Upper lobe of right lung (tissue), 1 donor: ENCODE measurements at regions not wholly inside any gene's neighbourhood (a gene's known extent, or its start where the extent isn't known, plus 50 kb on each side); places are given as distances from the start of the nearest gene placed in this dataset.

Experiments used
- ATAC-seq: fragments of 200-7000 bp; cut with Tn5 transposase; one replicate; pipeline ENCODE4 v1.9.1; 2020; ENCODE audit warnings: mild to moderate bottlenecking, moderate library complexity
- DNase-seq: peaks from one replicate; pipeline ENCODE4 v3.0.0-alpha.2; 2020
- H3K27ac ChIP-seq: fragments of 200-600 bp; one replicate; pipeline ENCODE4 v1.8.0; 2022
- H3K27me3 ChIP-seq: fragments of 200-600 bp; one replicate; pipeline ENCODE4 v1.8.0; 2022; ENCODE audit warnings: mild to moderate bottlenecking
- H3K36me3 ChIP-seq: fragments of 200-600 bp; one replicate; pipeline ENCODE4 v1.8.0; 2022
- H3K4me1 ChIP-seq: fragments of 200-600 bp; one replicate; pipeline ENCODE4 v1.8.0; 2022
- H3K4me3 ChIP-seq: fragments of 200-600 bp; one replicate; pipeline ENCODE4 v1.8.0; 2022; ENCODE audit warnings: mild to moderate bottlenecking
- H3K9me3 ChIP-seq: fragments of 200-600 bp; one replicate; pipeline ENCODE4 v1.8.0; 2022
- CTCF ChIP-seq: fragments of 200-600 bp; IDR thresholded peaks from one replicate; pipeline ENCODE4 v1.8.0; 2022; ENCODE audit warnings: antibody characterized with exemption
- intact Hi-C: fragments of 100-400 bp; cut with DNase I; formaldehyde crosslinking; loops from one replicate; pipeline ENCODE4 v1.11.0; 2022
- donor health status: DM: no; HTN: yes; CAD: no; lungs with severe emphysema.

- intact Hi-C loops = no loop called here
- Histone ChIP-seq H3K36me3 (no peaks in the 10 kb centered on the region), H3K4me3 (no peak overlapping the region), H3K27me3 (no peaks in the 10 kb centered on the region), H3K27ac (no peak overlapping the region), H3K9me3 (no peaks in the 10 kb centered on the region), H3K4me1 (no peaks in the 10 kb centered on the region)
- TF ChIP-seq CTCF = no peak
- peak; percentile 40 for DNase-seq
- no peak for ATAC-seq
These were observed 82.3 kb upstream of the KCNK12 start for GRCh38 chr2:47653036-47653435.

GRCh38 chr2:47652061-47652690 lies 81.4 kb upstream of the KCNK12 start:
- no peak overlapping the region for H3K4me3 ChIP-seq
- no peaks in the 10 kb centered on the region for H3K4me1 ChIP-seq
- TF ChIP-seq CTCF = no peak
- H3K27ac ChIP-seq = no peak overlapping the region
- intact Hi-C loops = no loop called here
- no peaks in the 10 kb centered on the region for H3K9me3 ChIP-seq
- DNase-seq (peak; percentile 37), ATAC-seq (no peak)
- H3K27me3 ChIP-seq = no peaks in the 10 kb centered on the region
- no peaks in the 10 kb centered on the region for H3K36me3 ChIP-seq

- Histone ChIP-seq H3K36me3 (no peaks in the 10 kb centered on the region), H3K27ac (no peak overlapping the region), H3K4me1 (no peaks in the 10 kb centered on the region), H3K9me3 (no peaks in the 10 kb centered on the region), H3K4me3 (no peak overlapping the region), H3K27me3 (no peaks in the 10 kb centered on the region)
- DNase-seq (peak; percentile 15), ATAC-seq (no peak)
- intact Hi-C loops = no loop called here
- no peak for TF ChIP-seq CTCF
These were observed 80.5 kb upstream of the KCNK12 start for GRCh38 chr2:47651296-47651695.

GRCh38 chr2:47650001-47650535 lies 79.3 kb upstream of the KCNK12 start:
- no peak for TF ChIP-seq CTCF
- no peaks in the 10 kb centered on the region for H3K27me3 ChIP-seq
- no peaks in the 10 kb centered on the region for H3K36me3 ChIP-seq
- no peaks in the 10 kb centered on the region for H3K4me1 ChIP-seq
- no peak overlapping the region for H3K27ac ChIP-seq
- no peak overlapping the region for H3K4me3 ChIP-seq
- DNase-seq (peak; percentile 17), ATAC-seq (no peak)
- intact Hi-C loops = no loop called here
- H3K9me3 ChIP-seq = no peaks in the 10 kb centered on the region

GRCh38 chr2:47645246-47645645 lies 74.5 kb upstream of the KCNK12 start:
- Histone ChIP-seq H3K9me3 (no peaks in the 10 kb centered on the region), H3K27ac (no peak overlapping the region), H3K4me1 (no peaks in the 10 kb centered on the region), H3K27me3 (no peaks in the 10 kb centered on the region), H3K4me3 (no peak overlapping the region), H3K36me3 (no peaks in the 10 kb centered on the region)
- no peak for TF ChIP-seq CTCF
- intact Hi-C loops = no loop called here
- ATAC-seq = no peak
- DNase-seq = peak; percentile 7

- no peak for TF ChIP-seq CTCF
- Histone ChIP-seq H3K4me3 (no peak overlapping the region), H3K9me3 (no peaks in the 10 kb centered on the region), H3K27ac (no peak overlapping the region), H3K4me1 (no peaks in the 10 kb centered on the region), H3K36me3 (no peaks in the 10 kb centered on the region), H3K27me3 (no peaks in the 10 kb centered on the region)
- DNase-seq = no peak
- ATAC-seq = no peak
- intact Hi-C loops = no loop called here
These were observed 73.6 kb upstream of the KCNK12 start for GRCh38 chr2:47644351-47644750.
